ENCODE measurements at regions not wholly inside any gene's neighbourhood (a gene's known extent, or its start where the extent isn't known, plus 50 kb on each side); places are given as distances from the start of the nearest gene placed in this dataset.

DNA sequence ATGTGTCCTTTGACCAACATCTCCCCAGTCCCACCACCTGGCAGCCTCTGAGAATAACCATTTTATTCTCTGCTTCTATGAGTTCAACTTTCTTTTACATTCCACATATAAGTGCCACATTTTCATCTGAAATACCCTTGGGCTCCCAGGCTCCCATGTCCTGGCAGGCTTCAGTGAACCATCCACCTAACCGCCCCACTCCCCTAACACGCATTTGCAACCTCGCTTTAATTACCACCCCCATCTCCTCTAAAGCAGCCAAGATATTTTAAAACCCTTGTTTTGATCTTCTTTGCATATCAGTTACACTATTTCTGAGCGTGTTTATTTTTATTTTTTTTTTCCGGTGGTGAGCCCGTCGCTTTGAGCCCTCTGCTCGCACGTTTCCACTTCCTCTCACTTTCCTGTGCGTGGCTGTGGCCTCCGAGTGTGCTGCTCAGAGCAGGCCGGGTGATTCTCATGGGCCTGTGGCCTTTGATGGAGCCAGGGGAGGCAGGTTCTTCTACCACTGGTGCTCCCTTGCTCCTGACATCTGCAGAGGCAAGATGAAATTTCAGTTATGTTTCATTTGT lies 195.4 kb upstream of the LPP start:
- ChIA-PET SMC1A (ENCODE audit: uncharacterized antibody, unreplicated experiment) (interaction anchor here (1.1 to 1.5 kb wide), 2 partner anchors 16 to 209 kb away, joined by 6 read pairs; no protein-coding TSS in a partner anchor), CTCF (no interaction called here), POLR2A (interaction anchor here (0.6 kb wide), 1 partner anchor 1061 kb away, joined by 3 read pairs; no protein-coding TSS in a partner anchor), RAD21 (ENCODE audit: unreplicated experiment) (interaction anchor here (1.1 kb wide), 1 partner anchor 211 kb away, joined by 3 read pairs; no protein-coding TSS in a partner anchor)
- Histone ChIP-seq H3K4me1 (ENCODE audit: control insufficient read depth, insufficient read depth, low read length) (peaks cover 9% of the 10 kb centered on the region), H3K36me3 (ENCODE audit: control insufficient read depth in 2 of 2, insufficient read depth in 2 of 2, low read length in 1 of 2) (no peaks in the 10 kb centered on the region), H3K79me2 (ENCODE audit: control insufficient read depth, insufficient read depth, low read length) (no peaks in the 10 kb centered on the region), H3K27ac (ENCODE audit: control insufficient read depth, insufficient read depth) (no peak overlapping the region), H3K4me2 (ENCODE audit: control insufficient read depth, insufficient read depth) (peak overlapping the region; percentile 29), H3K9me3 (replicated peaks; ENCODE audit: control insufficient read depth, insufficient read depth, low read length) (no peaks in the 10 kb centered on the region), H2AFZ (ENCODE audit: control insufficient read depth, low read depth, low read length) (no peak overlapping the region), H4K20me1 (ENCODE audit: control insufficient read depth, insufficient read depth) (no peaks in the 10 kb centered on the region), H3K27me3 (replicated peaks in 1 of 2; ENCODE audit: control insufficient read depth in 2 of 2, insufficient read depth in 2 of 2, low read length in 1 of 2) (no peaks in the 10 kb centered on the region; a peak in 3 of 4 replicates), H3K4me3 (no peak overlapping the region), H3K9ac (ENCODE audit: control insufficient read depth, insufficient read depth, low read length) (no peak overlapping the region)
- no peak for DNase-seq (ENCODE audit: low read depth, low spot score)
- peak; percentile 45; the same call in 1 of the 2 replicates for TF ChIP-seq SPI1 (IDR thresholded peaks at IDR 0.05; ENCODE audit: borderline replicate concordance, insufficient read depth, low read depth, low read length)
- 0 out of 2 replicates have a peak, but pooled peaks have one; percentile 13 for TF ChIP-seq MEF2A (IDR thresholded peaks at IDR 0.05; ENCODE audit: insufficient read depth, low read depth, low read length)
- no peak for TF ChIP-seq DPF2 (IDR thresholded peaks at IDR 0.05)
- WGBS (ENCODE audit: insufficient coverage, insufficient replicate concordance, low lambda C conversion rate, missing lambda C conversion rate), result 9% methylated on average over 12 of the region's 12 CpGs
- no peak for FAIRE-seq
- 0 out of 3 replicates have a peak, but pooled peaks have one; percentile 38 for ATAC-seq
- no TSS peak for BruUV-seq (replicated peaks)
- in situ Hi-C loops (cut with MboI) (no loop called here), intact Hi-C loops (cut with micrococcal nuclease; ENCODE audit: unreplicated experiment) (no loop called here)

DNA sequence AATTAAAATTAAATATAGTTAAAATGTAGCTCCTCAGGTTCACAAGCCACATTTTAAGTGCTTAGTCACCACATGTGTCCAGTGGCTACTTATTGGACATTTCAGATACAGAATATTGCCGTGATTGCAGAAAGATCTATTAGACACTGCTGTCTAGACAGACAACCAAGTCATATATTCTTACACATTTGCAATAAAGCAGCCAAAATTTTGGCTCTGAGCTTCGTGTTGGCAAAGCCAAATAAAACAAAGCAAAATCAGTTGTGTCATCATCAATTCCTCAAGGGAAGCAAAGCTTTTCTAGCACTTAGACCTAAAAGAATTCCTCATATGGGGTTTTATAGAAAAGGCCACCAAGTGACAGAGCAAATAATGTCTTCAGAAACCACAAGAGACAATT lies 193.1 kb upstream of the LPP start:
- RAD21 ChIA-PET (ENCODE audit: unreplicated experiment), result no interaction called here

More for the DNA sequence above, 193.1 kb upstream of the LPP start:
- CTCF ChIA-PET, result no interaction called here
- intact Hi-C loops (cut with micrococcal nuclease; ENCODE audit: unreplicated experiment) (no loop called here), in situ Hi-C loops (cut with MboI) (no loop called here)
- H4K20me1 ChIP-seq (ENCODE audit: control insufficient read depth, insufficient read depth), result no peaks in the 10 kb centered on the region
- ATAC-seq, result no peak
- H3K27ac ChIP-seq (ENCODE audit: control insufficient read depth, insufficient read depth), result no peak overlapping the region
- 51% methylated on average over 2 of the region's 2 CpGs for WGBS (ENCODE audit: insufficient coverage, insufficient replicate concordance, low lambda C conversion rate, missing lambda C conversion rate)
- H3K79me2 ChIP-seq (ENCODE audit: control insufficient read depth, insufficient read depth, low read length), result no peaks in the 10 kb centered on the region
- H3K27me3 ChIP-seq (replicated peaks in 1 of 2; ENCODE audit: control insufficient read depth in 2 of 2, insufficient read depth in 2 of 2, low read length in 1 of 2), result peaks cover 0 to under 1% of the 10 kb centered on the region in 2 experiments; a peak in 2 of 4 replicates
- no peaks in the 10 kb centered on the region for H3K9me3 ChIP-seq (replicated peaks; ENCODE audit: control insufficient read depth, insufficient read depth, low read length)
- DNase-seq (ENCODE audit: low read depth, low spot score), result no peak
- no peak overlapping the region for H3K4me2 ChIP-seq (ENCODE audit: control insufficient read depth, insufficient read depth)
- H3K36me3 ChIP-seq (ENCODE audit: control insufficient read depth in 2 of 2, insufficient read depth in 2 of 2, low read length in 1 of 2), result no peaks in the 10 kb centered on the region
- FAIRE-seq, result no peak
- peaks cover 9% of the 10 kb centered on the region for H3K4me1 ChIP-seq (ENCODE audit: control insufficient read depth, insufficient read depth, low read length)
- POLR2A ChIA-PET, result no interaction called here
- no peak overlapping the region for H2AFZ ChIP-seq (ENCODE audit: control insufficient read depth, low read depth, low read length)
- H3K4me3 ChIP-seq, result no peak overlapping the region
- no TSS peak for BruUV-seq (replicated peaks)
- no peak overlapping the region for H3K9ac ChIP-seq (ENCODE audit: control insufficient read depth, insufficient read depth, low read length)
- SMC1A ChIA-PET (ENCODE audit: uncharacterized antibody, unreplicated experiment), result interaction anchor here (0.6 to 0.9 kb wide), 2 partner anchors 22 to 995 kb away, joined by 3 to 5 read pairs; no protein-coding TSS in a partner anchor
- TF ChIP-seq, protein P1, sequence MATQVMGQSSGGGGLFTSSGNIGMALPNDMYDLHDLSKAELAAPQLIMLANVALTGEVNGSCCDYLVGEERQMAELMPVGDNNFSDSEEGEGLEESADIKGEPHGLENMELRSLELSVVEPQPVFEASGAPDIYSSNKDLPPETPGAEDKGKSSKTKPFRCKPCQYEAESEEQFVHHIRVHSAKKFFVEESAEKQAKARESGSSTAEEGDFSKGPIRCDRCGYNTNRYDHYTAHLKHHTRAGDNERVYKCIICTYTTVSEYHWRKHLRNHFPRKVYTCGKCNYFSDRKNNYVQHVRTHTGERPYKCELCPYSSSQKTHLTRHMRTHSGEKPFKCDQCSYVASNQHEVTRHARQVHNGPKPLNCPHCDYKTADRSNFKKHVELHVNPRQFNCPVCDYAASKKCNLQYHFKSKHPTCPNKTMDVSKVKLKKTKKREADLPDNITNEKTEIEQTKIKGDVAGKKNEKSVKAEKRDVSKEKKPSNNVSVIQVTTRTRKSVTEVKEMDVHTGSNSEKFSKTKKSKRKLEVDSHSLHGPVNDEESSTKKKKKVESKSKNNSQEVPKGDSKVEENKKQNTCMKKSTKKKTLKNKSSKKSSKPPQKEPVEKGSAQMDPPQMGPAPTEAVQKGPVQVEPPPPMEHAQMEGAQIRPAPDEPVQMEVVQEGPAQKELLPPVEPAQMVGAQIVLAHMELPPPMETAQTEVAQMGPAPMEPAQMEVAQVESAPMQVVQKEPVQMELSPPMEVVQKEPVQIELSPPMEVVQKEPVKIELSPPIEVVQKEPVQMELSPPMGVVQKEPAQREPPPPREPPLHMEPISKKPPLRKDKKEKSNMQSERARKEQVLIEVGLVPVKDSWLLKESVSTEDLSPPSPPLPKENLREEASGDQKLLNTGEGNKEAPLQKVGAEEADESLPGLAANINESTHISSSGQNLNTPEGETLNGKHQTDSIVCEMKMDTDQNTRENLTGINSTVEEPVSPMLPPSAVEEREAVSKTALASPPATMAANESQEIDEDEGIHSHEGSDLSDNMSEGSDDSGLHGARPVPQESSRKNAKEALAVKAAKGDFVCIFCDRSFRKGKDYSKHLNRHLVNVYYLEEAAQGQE (IDR thresholded peaks at IDR 0.05; ENCODE audit: low read depth, low read length), result no peak
- TF ChIP-seq, protein P2, sequence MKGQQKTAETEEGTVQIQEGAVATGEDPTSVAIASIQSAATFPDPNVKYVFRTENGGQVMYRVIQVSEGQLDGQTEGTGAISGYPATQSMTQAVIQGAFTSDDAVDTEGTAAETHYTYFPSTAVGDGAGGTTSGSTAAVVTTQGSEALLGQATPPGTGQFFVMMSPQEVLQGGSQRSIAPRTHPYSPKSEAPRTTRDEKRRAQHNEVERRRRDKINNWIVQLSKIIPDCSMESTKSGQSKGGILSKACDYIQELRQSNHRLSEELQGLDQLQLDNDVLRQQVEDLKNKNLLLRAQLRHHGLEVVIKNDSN (IDR thresholded peaks at IDR 0.05; ENCODE audit: borderline replicate concordance, extremely low read length, insufficient read depth, low read depth, low read length), result no peak
- TF ChIP-seq SIX5 (IDR thresholded peaks at IDR 0.05; ENCODE audit: low read depth, low read length, severe bottlenecking), result no peak
